ENCODE measurements at regions not wholly inside any gene's neighbourhood (a gene's known extent, or its start where the extent isn't known, plus 50 kb on each side); places are given as distances from the start of the nearest gene placed in this dataset.

DNA sequence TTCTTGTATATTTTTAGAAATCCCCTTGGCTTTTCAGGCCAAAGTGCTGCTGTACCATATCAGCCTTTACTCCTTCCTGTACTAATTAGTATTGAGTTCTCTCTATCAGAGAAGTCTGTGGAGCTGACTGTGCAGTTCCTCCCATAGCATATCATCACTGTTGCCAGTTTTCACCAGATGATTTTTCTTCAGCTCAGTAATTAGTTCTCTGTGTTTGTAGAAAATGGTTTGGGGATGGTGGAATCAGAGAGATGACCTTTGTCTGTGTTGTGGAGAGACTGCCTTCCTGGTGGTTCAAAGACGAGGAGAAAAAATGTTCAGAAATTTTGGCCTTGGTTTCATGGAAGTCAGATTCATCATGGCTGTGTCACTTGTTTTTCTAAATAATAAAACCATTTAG lies 227.5 kb upstream of the ACTBL2 start:
- DNase-seq (ENCODE audit: low read depth in 1 of 2, low spot score in 1 of 2), result no peak
- no peak overlapping the region for H3K27ac ChIP-seq (replicated peaks)
- no peak for TF ChIP-seq POLR2AphosphoS5 (IDR thresholded peaks at IDR 0.05; ENCODE audit: low read depth)
- no peak for TF ChIP-seq GABPA (IDR thresholded peaks at IDR 0.05; ENCODE audit: low read depth)
- TF ChIP-seq, protein P1, sequence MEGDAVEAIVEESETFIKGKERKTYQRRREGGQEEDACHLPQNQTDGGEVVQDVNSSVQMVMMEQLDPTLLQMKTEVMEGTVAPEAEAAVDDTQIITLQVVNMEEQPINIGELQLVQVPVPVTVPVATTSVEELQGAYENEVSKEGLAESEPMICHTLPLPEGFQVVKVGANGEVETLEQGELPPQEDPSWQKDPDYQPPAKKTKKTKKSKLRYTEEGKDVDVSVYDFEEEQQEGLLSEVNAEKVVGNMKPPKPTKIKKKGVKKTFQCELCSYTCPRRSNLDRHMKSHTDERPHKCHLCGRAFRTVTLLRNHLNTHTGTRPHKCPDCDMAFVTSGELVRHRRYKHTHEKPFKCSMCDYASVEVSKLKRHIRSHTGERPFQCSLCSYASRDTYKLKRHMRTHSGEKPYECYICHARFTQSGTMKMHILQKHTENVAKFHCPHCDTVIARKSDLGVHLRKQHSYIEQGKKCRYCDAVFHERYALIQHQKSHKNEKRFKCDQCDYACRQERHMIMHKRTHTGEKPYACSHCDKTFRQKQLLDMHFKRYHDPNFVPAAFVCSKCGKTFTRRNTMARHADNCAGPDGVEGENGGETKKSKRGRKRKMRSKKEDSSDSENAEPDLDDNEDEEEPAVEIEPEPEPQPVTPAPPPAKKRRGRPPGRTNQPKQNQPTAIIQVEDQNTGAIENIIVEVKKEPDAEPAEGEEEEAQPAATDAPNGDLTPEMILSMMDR (IDR thresholded peaks at IDR 0.05; ENCODE audit: insufficient read depth, low read length), result no peak
- TF ChIP-seq, protein P2, sequence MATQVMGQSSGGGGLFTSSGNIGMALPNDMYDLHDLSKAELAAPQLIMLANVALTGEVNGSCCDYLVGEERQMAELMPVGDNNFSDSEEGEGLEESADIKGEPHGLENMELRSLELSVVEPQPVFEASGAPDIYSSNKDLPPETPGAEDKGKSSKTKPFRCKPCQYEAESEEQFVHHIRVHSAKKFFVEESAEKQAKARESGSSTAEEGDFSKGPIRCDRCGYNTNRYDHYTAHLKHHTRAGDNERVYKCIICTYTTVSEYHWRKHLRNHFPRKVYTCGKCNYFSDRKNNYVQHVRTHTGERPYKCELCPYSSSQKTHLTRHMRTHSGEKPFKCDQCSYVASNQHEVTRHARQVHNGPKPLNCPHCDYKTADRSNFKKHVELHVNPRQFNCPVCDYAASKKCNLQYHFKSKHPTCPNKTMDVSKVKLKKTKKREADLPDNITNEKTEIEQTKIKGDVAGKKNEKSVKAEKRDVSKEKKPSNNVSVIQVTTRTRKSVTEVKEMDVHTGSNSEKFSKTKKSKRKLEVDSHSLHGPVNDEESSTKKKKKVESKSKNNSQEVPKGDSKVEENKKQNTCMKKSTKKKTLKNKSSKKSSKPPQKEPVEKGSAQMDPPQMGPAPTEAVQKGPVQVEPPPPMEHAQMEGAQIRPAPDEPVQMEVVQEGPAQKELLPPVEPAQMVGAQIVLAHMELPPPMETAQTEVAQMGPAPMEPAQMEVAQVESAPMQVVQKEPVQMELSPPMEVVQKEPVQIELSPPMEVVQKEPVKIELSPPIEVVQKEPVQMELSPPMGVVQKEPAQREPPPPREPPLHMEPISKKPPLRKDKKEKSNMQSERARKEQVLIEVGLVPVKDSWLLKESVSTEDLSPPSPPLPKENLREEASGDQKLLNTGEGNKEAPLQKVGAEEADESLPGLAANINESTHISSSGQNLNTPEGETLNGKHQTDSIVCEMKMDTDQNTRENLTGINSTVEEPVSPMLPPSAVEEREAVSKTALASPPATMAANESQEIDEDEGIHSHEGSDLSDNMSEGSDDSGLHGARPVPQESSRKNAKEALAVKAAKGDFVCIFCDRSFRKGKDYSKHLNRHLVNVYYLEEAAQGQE (IDR thresholded peaks at IDR 0.05; ENCODE audit: insufficient replicate concordance, low read depth), result no peak
- no peak for TF ChIP-seq SPI1 (IDR thresholded peaks at IDR 0.05; ENCODE audit: borderline replicate concordance, low read depth)
- H3K27me3 ChIP-seq (ENCODE audit: insufficient read depth, poor library complexity, severe bottlenecking), result no peaks in the 10 kb centered on the region
- H3K4me3 ChIP-seq (replicated peaks; ENCODE audit: insufficient read depth, low read length), result no peak overlapping the region

DNA sequence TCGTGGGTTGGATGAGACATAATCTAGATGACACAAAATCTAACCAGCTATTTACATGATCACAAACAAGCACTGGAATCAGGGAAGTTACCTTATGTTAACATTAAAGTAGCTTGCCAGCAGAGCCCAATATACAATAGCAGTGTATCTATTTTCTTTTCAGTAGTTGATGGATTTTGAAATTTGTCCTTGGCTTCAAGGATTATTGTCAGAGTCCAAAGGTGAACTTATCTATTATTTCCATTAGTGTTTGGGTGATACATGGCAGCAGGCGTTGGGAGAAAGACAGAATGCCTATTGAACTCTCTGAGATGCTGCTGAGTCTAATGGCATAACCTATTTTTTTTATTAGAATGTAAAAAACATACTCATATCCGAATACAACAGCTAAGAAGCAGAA lies 223.2 kb upstream of the ACTBL2 start:
- no peak overlapping the region for H3K27ac ChIP-seq (replicated peaks)
- no peak for DNase-seq (ENCODE audit: low read depth in 1 of 2, low spot score in 1 of 2)
- no peak for TF ChIP-seq SPI1 (IDR thresholded peaks at IDR 0.05; ENCODE audit: borderline replicate concordance, low read depth)
- no peak for TF ChIP-seq GABPA (IDR thresholded peaks at IDR 0.05; ENCODE audit: low read depth)
- TF ChIP-seq, protein P2 (IDR thresholded peaks at IDR 0.05; ENCODE audit: insufficient replicate concordance, low read depth), result no peak
- TF ChIP-seq, protein P1 (IDR thresholded peaks at IDR 0.05; ENCODE audit: insufficient read depth, low read length), result no peak
- no peak for TF ChIP-seq POLR2AphosphoS5 (IDR thresholded peaks at IDR 0.05; ENCODE audit: low read depth)

DNA sequence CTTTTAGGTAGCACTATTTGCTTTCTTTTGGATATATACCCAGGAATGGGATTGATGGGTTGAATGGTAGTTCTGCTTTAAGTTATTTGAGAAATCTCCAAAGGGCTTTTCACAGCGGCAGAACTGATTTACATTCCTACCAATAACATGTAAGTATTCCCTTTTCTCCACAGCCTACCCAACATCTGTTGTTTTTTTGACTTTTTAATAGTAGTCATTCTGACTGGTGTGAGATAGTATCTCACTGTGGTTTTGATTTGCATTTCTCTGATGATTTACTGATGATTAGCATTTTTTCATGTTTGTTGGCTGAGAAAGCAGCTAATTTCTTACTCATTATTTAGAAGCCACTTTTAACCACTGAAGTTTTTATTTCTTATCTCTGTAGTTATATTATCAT lies 221.1 kb upstream of the ACTBL2 start:
- TF ChIP-seq SPI1 (IDR thresholded peaks at IDR 0.05; ENCODE audit: borderline replicate concordance, low read depth) (no peak), GABPA (IDR thresholded peaks at IDR 0.05; ENCODE audit: low read depth) (no peak), POLR2AphosphoS5 (IDR thresholded peaks at IDR 0.05; ENCODE audit: low read depth) (no peak)
- TF ChIP-seq, protein P1 (IDR thresholded peaks at IDR 0.05; ENCODE audit: insufficient read depth, low read length), result no peak
- TF ChIP-seq, protein P2 (IDR thresholded peaks at IDR 0.05; ENCODE audit: insufficient replicate concordance, low read depth), result no peak
- no peaks in the 10 kb centered on the region for H3K27me3 ChIP-seq (ENCODE audit: insufficient read depth, poor library complexity, severe bottlenecking)
- no peak for DNase-seq (ENCODE audit: low read depth in 1 of 2, low spot score in 1 of 2)
- no peak overlapping the region for H3K4me3 ChIP-seq (replicated peaks; ENCODE audit: insufficient read depth, low read length)
- H3K27ac ChIP-seq (replicated peaks), result no peak overlapping the region

More for the DNA sequence above, 223.2 kb upstream of the ACTBL2 start:
- no peak overlapping the region for H3K4me3 ChIP-seq (replicated peaks; ENCODE audit: insufficient read depth, low read length)
- H3K27me3 ChIP-seq (ENCODE audit: insufficient read depth, poor library complexity, severe bottlenecking), result no peaks in the 10 kb centered on the region
